Activated effector memory CD4-positive, alpha-beta T cell treated with anti-CD3 and anti-CD28 coated beads, Interleukin-2, amount 50 U/mL, for 16 hours (primary cell): ENCODE measurements at regions not wholly inside any gene's neighbourhood (a gene's known extent, or its start where the extent isn't known, plus 50 kb on each side); places are given as distances from the start of the nearest gene placed in this dataset.

ENCODE experiments used
- DNase-seq: peaks from one replicate; pipeline ENCODE4 v3.0.0-alpha.2; 2020

GRCh38 chr4:66921433-66921832 is 623.9 kb downstream of the CENPC start:
- DNase-seq = no peak

GRCh38 chr4:66920514-66920913 is 624.8 kb downstream of the CENPC start:
- DNase-seq = no peak

GRCh38 chr4:66911880-66912279 is 633.4 kb downstream of the CENPC start:
- no peak for DNase-seq

- DNase-seq = no peak
These were observed 639.0 kb downstream of the CENPC start for GRCh38 chr4:66906314-66906713.

- DNase-seq = no peak
These were observed 645.8 kb downstream of the CENPC start for GRCh38 chr4:66899422-66900065.

- no peak for DNase-seq
These were observed 651.5 kb downstream of the CENPC start for GRCh38 chr4:66893807-66894206.

GRCh38 chr4:66887061-66887460 is 658.2 kb downstream of the CENPC start:
- DNase-seq = no peak

GRCh38 chr4:66885501-66886165 is 659.7 kb downstream of the CENPC start:
- DNase-seq = no peak

GRCh38 chr4:66876946-66877345 is 668.4 kb downstream of the CENPC start:
- no peak for DNase-seq

GRCh38 chr4:66872661-66873060 is 672.6 kb downstream of the CENPC start:
- no peak for DNase-seq

GRCh38 chr4:66863481-66863880 is 681.8 kb downstream of the CENPC start:
- no peak for DNase-seq

GRCh38 chr4:66855956-66856355 is 689.3 kb downstream of the CENPC start:
- DNase-seq = no peak

- no peak for DNase-seq
These were observed 691.5 kb downstream of the CENPC start for GRCh38 chr4:66853845-66854244.

GRCh38 chr4:66852843-66853242 is 692.5 kb downstream of the CENPC start:
- DNase-seq = no peak

GRCh38 chr4:66849596-66849995 is 695.7 kb downstream of the CENPC start:
- DNase-seq = no peak

GRCh38 chr4:66842724-66843088 is 702.6 kb downstream of the CENPC start:
- DNase-seq = no peak

GRCh38 chr4:66842026-66842723 is 703.1 kb downstream of the CENPC start:
- no peak for DNase-seq

- no peak for DNase-seq
These were observed 705.1 kb downstream of the CENPC start for GRCh38 chr4:66840178-66840577.

GRCh38 chr4:66837279-66837922 is 707.9 kb downstream of the CENPC start:
- DNase-seq = no peak

- no peak for DNase-seq
These were observed 716.0 kb downstream of the CENPC start for GRCh38 chr4:66829310-66829709.

- DNase-seq = no peak
These were observed 724.6 kb downstream of the CENPC start for GRCh38 chr4:66820681-66821080.

- no peak for DNase-seq
These were observed 731.0 kb downstream of the CENPC start for GRCh38 chr4:66814277-66814676.

- DNase-seq = no peak
These were observed 739.7 kb downstream of the CENPC start for GRCh38 chr4:66805582-66805981.

GRCh38 chr4:66804979-66805378 is 740.3 kb downstream of the CENPC start:
- DNase-seq = no peak
